K562 (cell line): ENCODE measurements at regions not wholly inside any gene's neighbourhood (a gene's known extent, or its start where the extent isn't known, plus 50 kb on each side); places are given as distances from the start of the nearest gene placed in this dataset.

Source experiments
- ATAC-seq: fragments of 200-7000 bp; cut with Tn5 transposase; 3 replicates; pipeline ENCODE4 v1.9.1; 2020; ENCODE audit warnings: moderate library complexity
- BruUV-seq: library from RNA; stranded (reverse); fragments of 400-500 nt; replicated peaks from 2 replicates; lab custom pipeline; 2021; lab: Mats Ljungman, UMichigan
- CTCF ChIA-PET: fragments of 300-600 bp; formaldehyde crosslinking; extraction: SDS; loops from one replicate; lab custom pipeline; 2021; ENCODE audit warnings: low intra/inter-chr PET ratio; lab: Yijun Ruan, JAX
- POLR2A ChIA-PET: fragments of 300-600, 350-650 bp; sonication (Branson Sonifier 250); formaldehyde crosslinking; extraction: SDS; loops from one replicate; lab custom pipeline; 2021; ENCODE audit warnings: antibody characterized with exemption, inconsistent platforms; lab: Yijun Ruan, JAX
- DNase-seq, 4 experiments: peaks; one replicate each; pipeline versions ENCODE4 v3.0.0 to v3.0.0-alpha.2; 2011 to 2018; ENCODE audit warnings: low spot score in 3 of 4, mixed read lengths in 3 of 4; ENCODE audit errors: extremely low read depth in 1 of 4
- FAIRE-seq: peaks from 2 replicates; lab custom pipeline; 2011; peaks lifted over from hg19 to GRCh38; lab: Jason Lieb, UNC
- H2AFZ ChIP-seq: 2 replicates; pipeline ENCODE4 v1.6.0; 2011; ENCODE audit warnings: low read depth, low read length, control low read depth, inconsistent platforms
- H3K27ac ChIP-seq: fragments of 200-600 bp; 3 replicates; pipeline ENCODE4 v1.8.0; 2011; ENCODE audit warnings: low read depth, mild to moderate bottlenecking, control low read depth, inconsistent platforms, low read length, moderate library complexity, mixed read lengths; ENCODE audit errors: extremely low read depth
- H3K27me3 ChIP-seq, 2 experiments: fragments of 300-600 bp in 1 of 2; 2 replicates in 1 of 2; 3 replicates in 1 of 2; pipeline versions ENCODE4 v1.6.0 to v1.8.0; 2011; ENCODE audit warnings: inconsistent platforms in 2 of 2, low read length in 2 of 2, mild to moderate bottlenecking in 1 of 2, mixed read lengths in 1 of 2, moderate library complexity in 1 of 2; ENCODE audit not compliant: control insufficient read depth in 2 of 2, insufficient read depth in 2 of 2
- H3K36me3 ChIP-seq: fragments of 300-600 bp; 3 replicates; pipeline ENCODE4 v1.8.0; 2011; ENCODE audit warnings: mild to moderate bottlenecking, low read length, inconsistent platforms; ENCODE audit not compliant: control insufficient read depth, insufficient read depth
- H3K4me1 ChIP-seq, 2 experiments: fragments of 200-600 bp in 1 of 2; replicated peaks in 1 of 2; 2 replicates in 1 of 2; 3 replicates in 1 of 2; pipeline versions ENCODE4 v1.5.1 to v1.8.0; 2011; ENCODE audit warnings: inconsistent platforms in 2 of 2, low read length in 2 of 2, mild to moderate bottlenecking in 1 of 2, mixed read lengths in 1 of 2, moderate library complexity in 1 of 2; ENCODE audit not compliant: control insufficient read depth in 2 of 2, insufficient read depth in 2 of 2
- H3K4me2 ChIP-seq: 2 replicates; pipeline ENCODE4 v1.6.1; 2011; ENCODE audit warnings: low read length, control low read depth, inconsistent platforms, mixed read lengths; ENCODE audit not compliant: insufficient read depth
- H3K4me3 ChIP-seq: fragments of 200-600 bp; sonication (generic), shearing (Covaris generic); 2 replicates; pipeline ENCODE4 v1.5.1; 2016; ENCODE audit warnings: control low read depth, inconsistent platforms
- H3K79me2 ChIP-seq: fragments of 200-600 bp; 3 replicates; pipeline ENCODE4 v1.8.0; 2011; ENCODE audit warnings: low read length, inconsistent platforms; ENCODE audit not compliant: control insufficient read depth, insufficient read depth
- H3K9ac ChIP-seq, 2 experiments: 2 replicates each; pipeline versions ENCODE4 v1.6.0 to v1.6.1; 2011; ENCODE audit warnings: low read depth in 2 of 2, low read length in 2 of 2, control low read depth in 1 of 2, inconsistent platforms in 1 of 2, mild to moderate bottlenecking in 1 of 2, mixed read lengths in 1 of 2; ENCODE audit not compliant: insufficient read depth in 1 of 2
- H3K9me1 ChIP-seq: one replicate; pipeline ENCODE4 v1.6.0; 2011; ENCODE audit warnings: inconsistent platforms, mild to moderate bottlenecking, low read length, moderate library complexity; ENCODE audit not compliant: control insufficient read depth, insufficient read depth
- H3K9me3 ChIP-seq: replicated peaks from 2 replicates; pipeline ENCODE4 v1.5.1; 2011; ENCODE audit warnings: low read depth, low read length, inconsistent platforms; ENCODE audit not compliant: control insufficient read depth, insufficient read depth
- H4K20me1 ChIP-seq: replicated peaks from 2 replicates; pipeline ENCODE4 v1.6.1; 2011; ENCODE audit warnings: low read length, inconsistent platforms, mixed read lengths; ENCODE audit not compliant: control insufficient read depth, insufficient read depth
- HNRNPK ChIP-seq: fragments of 200-400 bp; formaldehyde crosslinking; IDR thresholded peaks from one replicate; pipeline ENCODE4 v1.6.1; 2018; ENCODE audit warnings: mild to moderate bottlenecking, low read depth, low read length; ENCODE audit not compliant: poor library complexity, severe bottlenecking
- KLF10 ChIP-seq: fragments of 250-450 bp; sonication (Bioruptor Pico); IDR thresholded peaks from 2 replicates; pipeline ENCODE4 v1.6.1; 2021; ENCODE audit warnings: matching md5 sums
- MBD1 ChIP-seq: fragments of 250-450 bp; sonication (Bioruptor Pico); IDR thresholded peaks from 2 replicates; pipeline ENCODE4 v1.8.0; 2022; ENCODE audit warnings: inconsistent platforms
- MCM7 ChIP-seq, 2 experiments: fragments of 450-650 bp; IDR thresholded peaks; 2 replicates each; pipeline ENCODE4 v1.6.1; 2016 to 2018
- MTA1 ChIP-seq: fragments of 450-650 bp; IDR thresholded peaks from 2 replicates; pipeline ENCODE4 v1.6.1; 2017; ENCODE audit warnings: borderline replicate concordance
- NFIC ChIP-seq: fragments of 450-650 bp; IDR thresholded peaks from 2 replicates; pipeline ENCODE4 v1.6.1; 2017; ENCODE audit warnings: mild to moderate bottlenecking, inconsistent platforms
- NONO ChIP-seq, 2 experiments: fragments of 200-400 bp in 1 of 2; fragments of 450-650 bp in 1 of 2; formaldehyde crosslinking in 1 of 2; IDR thresholded peaks; 2 replicates each; pipeline ENCODE4 v1.6.1; 2017; ENCODE audit warnings: low read depth in 2 of 2, mild to moderate bottlenecking in 2 of 2, moderate library complexity in 2 of 2, low read length in 1 of 2
- OTX1 ChIP-seq: fragments of 450-650 bp; formaldehyde crosslinking; IDR thresholded peaks from 2 replicates; pipeline ENCODE4 v1.4.0; 2022; ENCODE audit warnings: mild to moderate bottlenecking
- POU5F1 ChIP-seq: fragments of 150-350 bp; IDR thresholded peaks from 2 replicates; pipeline ENCODE4 v1.6.1; 2014; ENCODE audit warnings: borderline replicate concordance, low read length, low read depth, mild to moderate bottlenecking; ENCODE audit not compliant: partially characterized antibody
- RAD21 ChIP-seq, 2 experiments: fragments of 250-450 bp in 1 of 2; fragments of 450-650 bp in 1 of 2; sonication (Bioruptor Pico) in 1 of 2; formaldehyde crosslinking in 1 of 2; IDR thresholded peaks in 1 of 2; conservative IDR thresholded peaks in 1 of 2; 2 replicates each; pipeline versions ENCODE4 v1.4.0 to v1.8.0; 2020 to 2022; ENCODE audit warnings: mild to moderate bottlenecking in 2 of 2, moderate library complexity in 1 of 2
- SIRT6 ChIP-seq: IDR thresholded peaks from one replicate; pipeline ENCODE4 v1.6.1; 2012; ENCODE audit warnings: low read depth, mild to moderate bottlenecking, control low read depth, inconsistent platforms, low read length, moderate library complexity
- SRSF7 ChIP-seq: fragments of 200-400 bp; formaldehyde crosslinking; optimal IDR thresholded peaks from 2 replicates; pipeline ENCODE3; 2017; ENCODE audit warnings: mild to moderate bottlenecking, low read depth, low read length
- THRAP3 ChIP-seq: fragments of 450-650 bp; IDR thresholded peaks from 2 replicates; pipeline ENCODE4 v1.6.1; 2016; ENCODE audit warnings: mild to moderate bottlenecking, inconsistent platforms, borderline replicate concordance
- ZC3H11A ChIP-seq: IDR thresholded peaks from 2 replicates; pipeline ENCODE4 v1.6.1; 2012; ENCODE audit warnings: low read depth, low read length, improper control_type of control experiment
- ZNF146 ChIP-seq: IDR thresholded peaks from one replicate; pipeline ENCODE4 v1.6.1; 2018; ENCODE audit warnings: missing compliant biosample characterization; ENCODE audit not compliant: unreplicated experiment
- ZNF511 ChIP-seq: sonication (generic); formaldehyde crosslinking; IDR thresholded peaks from 2 replicates; pipeline ENCODE4 v1.8.0; 2022; ENCODE audit warnings: mild to moderate bottlenecking, missing genetic modification reagents
- ZNF518B ChIP-seq: fragments of 250-450 bp; sonication (Bioruptor Pico); IDR thresholded peaks from 2 replicates; pipeline ENCODE4 v1.5.0; 2021; ENCODE audit warnings: mild to moderate bottlenecking, moderate library complexity
- ZNF79 ChIP-seq: fragments of 250-450 bp; sonication (Bioruptor Pico); IDR thresholded peaks from 2 replicates; pipeline ENCODE4 v1.4.0; 2020; ENCODE audit warnings: low read depth, mild to moderate bottlenecking, moderate library complexity
- WGBS: fragments of 100-300 bp; shearing (Covaris generic); methylation state at CpG from one replicate; pipeline ENCODE4 v1.1.6; 2016; ENCODE audit warnings: low coverage, mixed read lengths; ENCODE audit not compliant: insufficient coverage; ENCODE audit errors: missing lambda C conversion rate; 5-methylcytosine and 5-hydroxymethylcytosine counted together
- in situ Hi-C: fragments of 300-500 bp; cut with MboI; formaldehyde crosslinking; loops from 4 replicates; pipeline ENCODE4 v1.15.0; 2018; ENCODE audit warnings: inconsistent platforms, mixed read lengths
- intact Hi-C: fragments of 100-400 bp; cut with micrococcal nuclease; formaldehyde crosslinking; loops from 2 replicates; pipeline ENCODE4 v1.14.2; 2022

GRCh38 chr5:27906481-27906880 is 868.1 kb upstream of the CDH9 start:
- no peak for FAIRE-seq
- ChIA-PET POLR2A (no interaction called here), CTCF (no interaction called here)
- no peaks in the 10 kb centered on the region for H3K27me3 ChIP-seq
- H3K36me3 ChIP-seq, result no peaks in the 10 kb centered on the region
- no TSS peak for BruUV-seq
- TF ChIP-seq SRSF7 (no peak), ZNF518B (CRISPR knock-in tag) (no peak), SIRT6 (no peak), RAD21 (CRISPR knock-in tag; conservative IDR thresholded peaks at IDR 0.05 in 1 of 2, IDR thresholded peaks at IDR 0.05 in 1 of 2) (no peak), MCM7 (IDR thresholded peaks at IDR 0.05) (no peak), ZNF511 (CRISPR knock-in tag) (no peak), NONO (IDR thresholded peaks at IDR 0.05; ENCODE audit: low read depth in 2 of 2, low read length in 1 of 2) (no peak), ZNF79 (no peak), OTX1 (CRISPR knock-in tag) (no peak), KLF10 (CRISPR knock-in tag) (no peak), MBD1 (no peak), ZNF146 (CRISPR knock-in tag) (no peak), ZC3H11A (no peak), THRAP3 (no peak), MTA1 (no peak), POU5F1 (no peak), NFIC (no peak), HNRNPK (no peak)
- TF ChIP-seq, all 486 proteins: peak for 0
- Histone ChIP-seq H3K4me2 (no peak overlapping the region), H3K9ac (no peak overlapping the region), H3K79me2 (no peaks in the 10 kb centered on the region), H3K4me3 (no peak overlapping the region), H3K9me1 (no peaks in the 10 kb centered on the region), H3K9me3 (no peaks in the 10 kb centered on the region), H3K27ac (no peak overlapping the region), H2AFZ (no peak overlapping the region), H3K4me1 (no peaks in the 10 kb centered on the region), H4K20me1 (no peaks in the 10 kb centered on the region)
- no peak for ATAC-seq
- intact Hi-C loops, result no loop called here
- DNase-seq, result no peak
- WGBS, result 0% methylated on average over 2 of the region's 2 CpGs
- in situ Hi-C loops, result no loop called here
